ENCODE measurements at regions not wholly inside any gene's neighbourhood (a gene's known extent, or its start where the extent isn't known, plus 50 kb on each side); places are given as distances from the start of the nearest gene placed in this dataset.

DNA sequence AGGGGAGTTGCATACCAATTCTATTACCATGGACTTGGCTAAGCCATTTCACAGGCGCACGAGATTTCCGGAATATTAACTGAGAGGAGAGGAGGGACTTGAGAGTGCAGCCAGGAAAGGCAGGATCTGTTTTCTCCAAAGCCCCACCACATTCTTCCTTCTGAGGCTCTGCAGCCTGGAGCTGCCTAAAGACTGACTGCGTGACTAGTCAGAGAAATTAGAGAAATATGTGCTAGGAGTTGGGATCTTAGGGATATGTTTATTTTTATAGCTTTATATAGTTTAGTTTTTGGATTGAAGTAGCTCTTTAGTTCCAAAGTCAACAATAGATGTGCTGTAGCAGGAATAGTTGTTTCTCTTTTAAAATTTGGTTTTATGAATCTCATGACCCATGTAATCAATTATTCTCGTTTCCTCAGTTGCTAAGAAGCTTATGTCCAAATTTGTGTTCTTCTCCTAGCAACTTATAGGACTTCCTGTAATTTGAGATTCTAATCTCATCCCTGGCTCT is 300.1 kb upstream of the DDX53 start:
- Histone ChIP-seq H3K27me3 (ENCODE audit: control insufficient read depth in 2 of 2, insufficient read depth in 2 of 2, low read length in 2 of 2) (no peaks in the 10 kb centered on the region), H3K9me3 (replicated peaks in 1 of 2; ENCODE audit: control insufficient read depth in 1 of 2, insufficient read depth in 1 of 2, low read length in 2 of 2) (no peaks in the 10 kb centered on the region), H3K36me3 (replicated peaks in 1 of 2; ENCODE audit: control insufficient read depth in 1 of 2, insufficient read depth in 2 of 2, low read length in 2 of 2) (no peaks in the 10 kb centered on the region), H3K9ac (ENCODE audit: insufficient read depth, low read length, poor library complexity, severe bottlenecking) (no peak overlapping the region), H4K20me1 (ENCODE audit: insufficient read depth, low read length) (no peaks in the 10 kb centered on the region), H3K79me2 (ENCODE audit: insufficient read depth, low read length) (no peaks in the 10 kb centered on the region), H3K4me3 (replicated peaks in 1 of 3; ENCODE audit: low read depth in 2 of 3, low read length in 3 of 3) (no peak overlapping the region), H3K4me1 (ENCODE audit: control insufficient read depth in 1 of 2, insufficient read depth in 2 of 2, low read length in 2 of 2) (no peaks in the 10 kb centered on the region), H2AFZ (ENCODE audit: insufficient read depth, low read depth, low read length, poor library complexity, severe bottlenecking) (no peak overlapping the region), H3K27ac (ENCODE audit: low read depth in 1 of 2, low read length in 2 of 2) (no peak overlapping the region), H3K4me2 (replicated peaks; ENCODE audit: extremely low read depth, low read length, poor library complexity, severe bottlenecking) (no peak overlapping the region)
- no peaks in the 10 kb centered on the region for H3K4me1 Mint-ChIP-seq
- no peak for DNase-seq
- H3K4me3 Mint-ChIP-seq: no peak overlapping the region
- TF ChIP-seq, protein P1, sequence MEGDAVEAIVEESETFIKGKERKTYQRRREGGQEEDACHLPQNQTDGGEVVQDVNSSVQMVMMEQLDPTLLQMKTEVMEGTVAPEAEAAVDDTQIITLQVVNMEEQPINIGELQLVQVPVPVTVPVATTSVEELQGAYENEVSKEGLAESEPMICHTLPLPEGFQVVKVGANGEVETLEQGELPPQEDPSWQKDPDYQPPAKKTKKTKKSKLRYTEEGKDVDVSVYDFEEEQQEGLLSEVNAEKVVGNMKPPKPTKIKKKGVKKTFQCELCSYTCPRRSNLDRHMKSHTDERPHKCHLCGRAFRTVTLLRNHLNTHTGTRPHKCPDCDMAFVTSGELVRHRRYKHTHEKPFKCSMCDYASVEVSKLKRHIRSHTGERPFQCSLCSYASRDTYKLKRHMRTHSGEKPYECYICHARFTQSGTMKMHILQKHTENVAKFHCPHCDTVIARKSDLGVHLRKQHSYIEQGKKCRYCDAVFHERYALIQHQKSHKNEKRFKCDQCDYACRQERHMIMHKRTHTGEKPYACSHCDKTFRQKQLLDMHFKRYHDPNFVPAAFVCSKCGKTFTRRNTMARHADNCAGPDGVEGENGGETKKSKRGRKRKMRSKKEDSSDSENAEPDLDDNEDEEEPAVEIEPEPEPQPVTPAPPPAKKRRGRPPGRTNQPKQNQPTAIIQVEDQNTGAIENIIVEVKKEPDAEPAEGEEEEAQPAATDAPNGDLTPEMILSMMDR (IDR thresholded peaks at IDR 0.05): no peak
- peaks cover 0 to 8% (median 0%) of the 10 kb centered on the region in 7 donors for H3K9me3 Mint-ChIP-seq
- intact Hi-C loops (cut with micrococcal nuclease): no loop called here
- no peaks in the 10 kb centered on the region for H3K27me3 Mint-ChIP-seq (ENCODE audit: low read depth in 3 of 3)
- H3K36me3 Mint-ChIP-seq: no peaks in the 10 kb centered on the region
- H3K27ac Mint-ChIP-seq: no peak overlapping the region
- WGBS (ENCODE audit: insufficient coverage): no CpG with 5 or more reads among the region's 5 CpGs

GRCh38 chrX:22712942-22713341 is 286.8 kb upstream of the DDX53 start:
- Histone ChIP-seq H3K4me2 (replicated peaks; ENCODE audit: extremely low read depth, low read length, poor library complexity, severe bottlenecking) (no peak overlapping the region), H4K20me1 (ENCODE audit: insufficient read depth, low read length) (no peaks in the 10 kb centered on the region), H3K4me1 (ENCODE audit: control insufficient read depth in 1 of 2, insufficient read depth in 2 of 2, low read length in 2 of 2) (no peaks in the 10 kb centered on the region), H3K36me3 (replicated peaks in 1 of 2; ENCODE audit: control insufficient read depth in 1 of 2, insufficient read depth in 2 of 2, low read length in 2 of 2) (no peaks in the 10 kb centered on the region), H3K9me3 (replicated peaks in 1 of 2; ENCODE audit: control insufficient read depth in 1 of 2, insufficient read depth in 1 of 2, low read length in 2 of 2) (no peaks in the 10 kb centered on the region), H3K4me3 (replicated peaks in 1 of 3; ENCODE audit: low read depth in 2 of 3, low read length in 3 of 3) (no peak overlapping the region), H3K27ac (ENCODE audit: low read depth in 1 of 2, low read length in 2 of 2) (no peak overlapping the region), H2AFZ (ENCODE audit: insufficient read depth, low read depth, low read length, poor library complexity, severe bottlenecking) (no peak overlapping the region), H3K27me3 (ENCODE audit: control insufficient read depth in 2 of 2, insufficient read depth in 2 of 2, low read length in 2 of 2) (no peaks in the 10 kb centered on the region), H3K79me2 (ENCODE audit: insufficient read depth, low read length) (no peaks in the 10 kb centered on the region), H3K9ac (ENCODE audit: insufficient read depth, low read length, poor library complexity, severe bottlenecking) (no peak overlapping the region)
- intact Hi-C loops (cut with micrococcal nuclease): no loop called here
- TF ChIP-seq, protein P1 (IDR thresholded peaks at IDR 0.05): no peak
- Mint-ChIP-seq H3K27ac (peak overlapping the region in 1 of 7 donors; percentile 52), H3K4me1 (no peaks in the 10 kb centered on the region), H3K4me3 (no peak overlapping the region), H3K27me3 (ENCODE audit: low read depth in 3 of 3) (no peaks in the 10 kb centered on the region), H3K36me3 (no peaks in the 10 kb centered on the region), H3K9me3 (peaks cover 0 to 2% (median 0%) of the 10 kb centered on the region in 7 donors)
- no CpG with 5 or more reads among the region's 5 CpGs for WGBS (ENCODE audit: insufficient coverage)
- no peak for DNase-seq
